PC-3 (cell line): ENCODE measurements at regions not wholly inside any gene's neighbourhood (a gene's known extent, or its start where the extent isn't known, plus 50 kb on each side); places are given as distances from the start of the nearest gene placed in this dataset.

ENCODE experiments used
- ATAC-seq: fragments of 200-7000 bp; cut with Tn5 transposase; 2 replicates; pipeline ENCODE4 v1.9.1; 2020; ENCODE audit warnings: mild to moderate bottlenecking, moderate library complexity
- BruUV-seq: library from RNA; stranded (reverse); fragments of 400-500 nt; replicated peaks from 2 replicates; lab custom pipeline; 2021; lab: Mats Ljungman, UMichigan
- CTCF ChIA-PET: fragments of 300-600 bp; sonication (Branson Sonifier 250); formaldehyde crosslinking; loops from one replicate; lab custom pipeline; 2022; ENCODE audit warnings: antibody characterized with exemption; lab: Charles Lee
- POLR2A ChIA-PET: fragments of 300-600 bp; sonication (Branson Sonifier 250); formaldehyde crosslinking; loops from one replicate; lab custom pipeline; 2022; ENCODE audit warnings: antibody characterized with exemption; ENCODE audit not compliant: unreplicated experiment; lab: Charles Lee
- DNase-seq: peaks from one replicate; pipeline ENCODE4 v3.0.0-alpha.2; 2015
- H2AFZ ChIP-seq: fragments of 300-600 bp; sonication (generic); 2 replicates; pipeline ENCODE4 v1.6.0; 2016; ENCODE audit warnings: antibody characterized with exemption, low read length
- H3F3A ChIP-seq: fragments of 300-600 bp; sonication (generic); one replicate; pipeline ENCODE4 v1.6.0; 2017; ENCODE audit warnings: antibody characterized with exemption, low read length, control low read depth, mild to moderate bottlenecking; ENCODE audit not compliant: unreplicated experiment
- H3K27ac ChIP-seq: fragments of 300-600 bp; sonication (generic); 2 replicates; pipeline ENCODE4 v1.5.1; 2016; ENCODE audit warnings: mild to moderate bottlenecking, low read length
- H3K27me3 ChIP-seq: fragments of 300-600 bp; sonication (generic); 2 replicates; pipeline ENCODE4 v1.6.1; 2016; ENCODE audit warnings: low read length, mixed read lengths
- H3K36me3 ChIP-seq: fragments of 300-600 bp; sonication (generic); 2 replicates; pipeline ENCODE4 v1.6.1; 2016; ENCODE audit warnings: low read depth, mixed run types, low read length, mixed read lengths
- H3K4me1 ChIP-seq: fragments of 300-600 bp; sonication (generic); 2 replicates; pipeline ENCODE4 v1.5.1; 2016; ENCODE audit warnings: low read length; ENCODE audit not compliant: insufficient read depth
- H3K4me2 ChIP-seq: fragments of 300-600 bp; sonication (generic); 2 replicates; pipeline ENCODE4 v1.6.0; 2016; ENCODE audit warnings: low read length
- H3K4me3 ChIP-seq: fragments of 300-600 bp; sonication (generic); 2 replicates; pipeline ENCODE4 v1.5.1; 2016; ENCODE audit warnings: mild to moderate bottlenecking, low read length, mixed read lengths
- H3K79me2 ChIP-seq: fragments of 300-600 bp; sonication (generic); 2 replicates; pipeline ENCODE4 v1.6.1; 2017; ENCODE audit warnings: low read length, mixed read lengths
- H3K9ac ChIP-seq: fragments of 300-600 bp; sonication (generic); 2 replicates; pipeline ENCODE4 v1.6.0; 2016; ENCODE audit warnings: mild to moderate bottlenecking, low read length
- H3K9me2 ChIP-seq: fragments of 300-600 bp; sonication (generic); replicated peaks from 2 replicates; pipeline ENCODE4 v1.6.1; 2016; ENCODE audit warnings: mixed run types, low read length, mixed read lengths
- H3K9me3 ChIP-seq: fragments of 300-600 bp; sonication (generic); 2 replicates; pipeline ENCODE4 v1.6.1; 2016; ENCODE audit warnings: low read length, mixed read lengths
- H4K20me1 ChIP-seq: fragments of 300-600 bp; sonication (generic); 2 replicates; pipeline ENCODE4 v1.6.1; 2016; ENCODE audit warnings: low read length, mixed read lengths
- CTCF ChIP-seq: fragments of 300-600 bp; sonication (generic); conservative IDR thresholded peaks from 2 replicates; pipeline ENCODE4 v1.5.1; 2017; ENCODE audit warnings: antibody characterized with exemption, low read depth, mild to moderate bottlenecking, low read length
- EZH2 ChIP-seq: fragments of 300-600 bp; sonication (generic); IDR thresholded peaks from one replicate; pipeline ENCODE4 v1.6.1; 2017; ENCODE audit warnings: antibody characterized with exemption, mild to moderate bottlenecking, low read length; ENCODE audit not compliant: unreplicated experiment
- EZH2phosphoT487 ChIP-seq: fragments of 300-600 bp; sonication (generic); IDR thresholded peaks from 2 replicates; pipeline ENCODE4 v1.6.1; 2018; ENCODE audit warnings: mild to moderate bottlenecking, antibody characterized with exemption, low read length, borderline replicate concordance
- intact Hi-C: fragments of 100-400 bp; cut with micrococcal nuclease; formaldehyde crosslinking; loops from 2 replicates; pipeline ENCODE4 v1.9.0; 2023

GRCh38 chr5:105430516-105430915 is 1867.9 kb upstream of the NUDT12 start:
- ATAC-seq (no peak), DNase-seq (no peak)
- TF ChIP-seq CTCF (no peak), EZH2 (no peak), EZH2phosphoT487 (no peak)
- Histone ChIP-seq H3K9ac (no peak overlapping the region), H3K79me2 (no peaks in the 10 kb centered on the region), H3K4me3 (no peak overlapping the region), H3K4me1 (no peaks in the 10 kb centered on the region), H3K27ac (no peak overlapping the region), H3K27me3 (no peaks in the 10 kb centered on the region), H3K9me2 (no peaks in the 10 kb centered on the region), H4K20me1 (no peaks in the 10 kb centered on the region), H3K36me3 (no peaks in the 10 kb centered on the region), H3K4me2 (no peak overlapping the region), H3K9me3 (no peaks in the 10 kb centered on the region), H2AFZ (no peak overlapping the region), H3F3A (no peaks in the 10 kb centered on the region)
- no TSS peak for BruUV-seq
- ChIA-PET POLR2A (no interaction called here), CTCF (no interaction called here)
- intact Hi-C loops, result no loop called here

GRCh38 chr5:105428451-105429380 is 1866.1 kb upstream of the NUDT12 start:
- Histone ChIP-seq H3K27ac (no peak overlapping the region), H3K27me3 (no peaks in the 10 kb centered on the region), H3K36me3 (no peaks in the 10 kb centered on the region), H3F3A (no peaks in the 10 kb centered on the region), H3K79me2 (no peaks in the 10 kb centered on the region), H2AFZ (no peak overlapping the region), H3K4me3 (no peak overlapping the region), H3K4me2 (no peak overlapping the region), H3K4me1 (no peaks in the 10 kb centered on the region), H4K20me1 (no peaks in the 10 kb centered on the region), H3K9me2 (no peaks in the 10 kb centered on the region), H3K9ac (no peak overlapping the region), H3K9me3 (no peaks in the 10 kb centered on the region)
- ATAC-seq (no peak), DNase-seq (no peak)
- no peak for TF ChIP-seq CTCF
- TF ChIP-seq EZH2, result no peak
- no peak for TF ChIP-seq EZH2phosphoT487
- ChIA-PET CTCF (no interaction called here), POLR2A (no interaction called here)
- intact Hi-C loops, result no loop called here
- no TSS peak for BruUV-seq

- Histone ChIP-seq H3K4me1 (no peaks in the 10 kb centered on the region), H2AFZ (no peak overlapping the region), H3K9me2 (no peaks in the 10 kb centered on the region), H3K4me3 (no peak overlapping the region), H3K27ac (no peak overlapping the region), H3K27me3 (no peaks in the 10 kb centered on the region), H3K79me2 (no peaks in the 10 kb centered on the region), H3F3A (no peaks in the 10 kb centered on the region), H3K9me3 (no peaks in the 10 kb centered on the region), H3K4me2 (no peak overlapping the region), H3K36me3 (no peaks in the 10 kb centered on the region), H4K20me1 (no peaks in the 10 kb centered on the region), H3K9ac (no peak overlapping the region)
- POLR2A ChIA-PET, result no interaction called here
- intact Hi-C loops, result no loop called here
- DNase-seq (no peak), ATAC-seq (no peak)
- CTCF ChIA-PET, result no interaction called here
- no peak for TF ChIP-seq EZH2
- TF ChIP-seq EZH2phosphoT487, result no peak
- no peak for TF ChIP-seq CTCF
- no TSS peak for BruUV-seq
Measured at GRCh38 chr5:105414067-105414466, 1851.5 kb upstream of the NUDT12 start.
